ENCODE measurements at regions not wholly inside any gene's neighbourhood (a gene's known extent, or its start where the extent isn't known, plus 50 kb on each side); places are given as distances from the start of the nearest gene placed in this dataset.

- Histone ChIP-seq H2BK15ac (ENCODE audit: low read depth, poor library complexity, severe bottlenecking) (no peak overlapping the region), H3K23ac (ENCODE audit: low read length in 2 of 2) (no peak overlapping the region), H3K4me1 (ENCODE audit: control insufficient read depth, insufficient read depth, low read depth, low read length) (no peaks in the 10 kb centered on the region), H3K4me3 (ENCODE audit: insufficient read depth in 1 of 2, low read depth in 1 of 2, low read length in 2 of 2) (no peak overlapping the region), H2AK5ac (ENCODE audit: low read length, severe bottlenecking) (no peak overlapping the region), H3K27ac (ENCODE audit: low read length, poor library complexity, severe bottlenecking) (no peak overlapping the region), H3K14ac (ENCODE audit: low read length in 2 of 2) (no peak overlapping the region), H3K9me3 (ENCODE audit: control insufficient read depth, low read length) (no peaks in the 10 kb centered on the region), H3K36me3 (ENCODE audit: control insufficient read depth in 1 of 2, insufficient read depth in 2 of 2, low read depth in 1 of 2, low read length in 2 of 2) (no peaks in the 10 kb centered on the region), H4K8ac (ENCODE audit: low read length) (no peak overlapping the region), H3K79me1 (replicated peaks; ENCODE audit: low read length, poor library complexity, severe bottlenecking) (no peaks in the 10 kb centered on the region), H2AFZ (ENCODE audit: low read depth, low read length) (no peak overlapping the region), H3K4ac (ENCODE audit: low read depth in 1 of 2, low read length in 2 of 2) (no peak overlapping the region), H3K9ac (ENCODE audit: low read length) (no peak overlapping the region), H3K18ac (ENCODE audit: low read depth in 1 of 2, low read length in 2 of 2) (no peak overlapping the region), H2BK120ac (ENCODE audit: low read depth, low read length) (no peak overlapping the region), H4K91ac (ENCODE audit: low read length) (no peak overlapping the region), H2BK5ac (ENCODE audit: low read depth, low read length, poor library complexity, severe bottlenecking) (no peak overlapping the region), H2BK12ac (ENCODE audit: low read length in 2 of 2) (no peak overlapping the region), H3K27me3 (ENCODE audit: control insufficient read depth in 1 of 2, insufficient read depth in 1 of 2, low read length in 2 of 2) (peaks cover 0 to 7% of the 10 kb centered on the region in 2 experiments), H3K4me2 (ENCODE audit: low read length, poor library complexity, severe bottlenecking) (no peak overlapping the region)
- DNase-seq, result no peak
- WGBS, result 81% methylated on average over 3 of the region's 4 CpGs
Measured at GRCh38 chr10:6996431-6996830, 414.4 kb downstream of the SFMBT2 start.

GRCh38 chr10:6995831-6996230 is 415.0 kb downstream of the SFMBT2 start:
- WGBS, result 57% methylated on average over 2 of the region's 4 CpGs
- Histone ChIP-seq H3K4me3 (ENCODE audit: insufficient read depth in 1 of 2, low read depth in 1 of 2, low read length in 2 of 2) (no peak overlapping the region), H2AFZ (ENCODE audit: low read depth, low read length) (no peak overlapping the region), H4K8ac (ENCODE audit: low read length) (no peak overlapping the region), H3K27me3 (ENCODE audit: control insufficient read depth in 1 of 2, insufficient read depth in 1 of 2, low read length in 2 of 2) (peaks cover 0 to 7% of the 10 kb centered on the region in 2 experiments), H3K18ac (ENCODE audit: low read depth in 1 of 2, low read length in 2 of 2) (no peak overlapping the region), H3K9me3 (ENCODE audit: control insufficient read depth, low read length) (no peaks in the 10 kb centered on the region), H3K27ac (ENCODE audit: low read length, poor library complexity, severe bottlenecking) (no peak overlapping the region), H3K23ac (ENCODE audit: low read length in 2 of 2) (no peak overlapping the region), H3K79me1 (replicated peaks; ENCODE audit: low read length, poor library complexity, severe bottlenecking) (no peaks in the 10 kb centered on the region), H3K36me3 (ENCODE audit: control insufficient read depth in 1 of 2, insufficient read depth in 2 of 2, low read depth in 1 of 2, low read length in 2 of 2) (no peaks in the 10 kb centered on the region), H2AK5ac (ENCODE audit: low read length, severe bottlenecking) (no peak overlapping the region), H3K9ac (ENCODE audit: low read length) (no peak overlapping the region), H3K4ac (ENCODE audit: low read depth in 1 of 2, low read length in 2 of 2) (no peak overlapping the region), H2BK15ac (ENCODE audit: low read depth, poor library complexity, severe bottlenecking) (no peak overlapping the region), H3K4me2 (ENCODE audit: low read length, poor library complexity, severe bottlenecking) (no peak overlapping the region), H2BK120ac (ENCODE audit: low read depth, low read length) (no peak overlapping the region), H3K14ac (ENCODE audit: low read length in 2 of 2) (no peak overlapping the region), H2BK5ac (ENCODE audit: low read depth, low read length, poor library complexity, severe bottlenecking) (no peak overlapping the region), H2BK12ac (ENCODE audit: low read length in 2 of 2) (no peak overlapping the region), H3K4me1 (ENCODE audit: control insufficient read depth, insufficient read depth, low read depth, low read length) (no peaks in the 10 kb centered on the region), H4K91ac (ENCODE audit: low read length) (no peak overlapping the region)
- DNase-seq, result no peak

GRCh38 chr10:6995341-6995740 is 415.3 kb upstream of the PRKCQ start:
- Histone ChIP-seq H2BK120ac (ENCODE audit: low read depth, low read length) (no peak overlapping the region), H3K9ac (ENCODE audit: low read length) (no peak overlapping the region), H4K8ac (ENCODE audit: low read length) (no peak overlapping the region), H2AFZ (ENCODE audit: low read depth, low read length) (no peak overlapping the region), H3K23ac (ENCODE audit: low read length in 2 of 2) (no peak overlapping the region), H2BK5ac (ENCODE audit: low read depth, low read length, poor library complexity, severe bottlenecking) (no peak overlapping the region), H3K79me1 (replicated peaks; ENCODE audit: low read length, poor library complexity, severe bottlenecking) (no peaks in the 10 kb centered on the region), H2BK12ac (ENCODE audit: low read length in 2 of 2) (no peak overlapping the region), H2BK15ac (ENCODE audit: low read depth, poor library complexity, severe bottlenecking) (no peak overlapping the region), H3K4me3 (ENCODE audit: insufficient read depth in 1 of 2, low read depth in 1 of 2, low read length in 2 of 2) (no peak overlapping the region), H4K91ac (ENCODE audit: low read length) (no peak overlapping the region), H3K9me3 (ENCODE audit: control insufficient read depth, low read length) (no peaks in the 10 kb centered on the region), H3K14ac (ENCODE audit: low read length in 2 of 2) (no peak overlapping the region), H3K36me3 (ENCODE audit: control insufficient read depth in 1 of 2, insufficient read depth in 2 of 2, low read depth in 1 of 2, low read length in 2 of 2) (no peaks in the 10 kb centered on the region), H3K4me2 (ENCODE audit: low read length, poor library complexity, severe bottlenecking) (no peak overlapping the region), H3K27ac (ENCODE audit: low read length, poor library complexity, severe bottlenecking) (no peak overlapping the region), H3K4me1 (ENCODE audit: control insufficient read depth, insufficient read depth, low read depth, low read length) (no peaks in the 10 kb centered on the region), H3K27me3 (ENCODE audit: control insufficient read depth in 1 of 2, insufficient read depth in 1 of 2, low read length in 2 of 2) (peaks cover 0 to 7% of the 10 kb centered on the region in 2 experiments), H3K18ac (ENCODE audit: low read depth in 1 of 2, low read length in 2 of 2) (no peak overlapping the region), H2AK5ac (ENCODE audit: low read length, severe bottlenecking) (no peak overlapping the region), H3K4ac (ENCODE audit: low read depth in 1 of 2, low read length in 2 of 2) (no peak overlapping the region)
- WGBS, result 92% methylated on average over 1 of the region's 3 CpGs
- DNase-seq, result no peak

- no peak overlapping the region for H3K4ac ChIP-seq (ENCODE audit: low read depth in 1 of 2, low read length in 2 of 2)
Measured at GRCh38 chr10:6990891-6991290, 410.8 kb upstream of the PRKCQ start.

More at GRCh38 chr10:6990891-6991290, 410.8 kb upstream of the PRKCQ start:
- no peak overlapping the region for H2BK15ac ChIP-seq (ENCODE audit: low read depth, poor library complexity, severe bottlenecking)
- no peaks in the 10 kb centered on the region for H3K27me3 ChIP-seq (ENCODE audit: control insufficient read depth in 1 of 2, insufficient read depth in 1 of 2, low read length in 2 of 2)
- no peak overlapping the region for H3K18ac ChIP-seq (ENCODE audit: low read depth in 1 of 2, low read length in 2 of 2)
- H3K4me1 ChIP-seq (ENCODE audit: control insufficient read depth, insufficient read depth, low read depth, low read length), result no peaks in the 10 kb centered on the region
- H2BK12ac ChIP-seq (ENCODE audit: low read length in 2 of 2), result no peak overlapping the region
- no peak overlapping the region for H3K23ac ChIP-seq (ENCODE audit: low read length in 2 of 2)
- H4K8ac ChIP-seq (ENCODE audit: low read length), result no peak overlapping the region
- H3K9me3 ChIP-seq (ENCODE audit: control insufficient read depth, low read length), result no peaks in the 10 kb centered on the region
- H2BK5ac ChIP-seq (ENCODE audit: low read depth, low read length, poor library complexity, severe bottlenecking), result no peak overlapping the region
- DNase-seq, result no peak
- no peaks in the 10 kb centered on the region for H3K36me3 ChIP-seq (ENCODE audit: control insufficient read depth in 1 of 2, insufficient read depth in 2 of 2, low read depth in 1 of 2, low read length in 2 of 2)
- H3K27ac ChIP-seq (ENCODE audit: low read length, poor library complexity, severe bottlenecking), result no peak overlapping the region
- H2AK5ac ChIP-seq (ENCODE audit: low read length, severe bottlenecking), result no peak overlapping the region
- H2BK120ac ChIP-seq (ENCODE audit: low read depth, low read length), result no peak overlapping the region
- no peak overlapping the region for H3K4me3 ChIP-seq (ENCODE audit: insufficient read depth in 1 of 2, low read depth in 1 of 2, low read length in 2 of 2)
- H4K91ac ChIP-seq (ENCODE audit: low read length), result no peak overlapping the region
- no peak overlapping the region for H3K14ac ChIP-seq (ENCODE audit: low read length in 2 of 2)
- H3K4me2 ChIP-seq (ENCODE audit: low read length, poor library complexity, severe bottlenecking), result no peak overlapping the region
- no peak overlapping the region for H2AFZ ChIP-seq (ENCODE audit: low read depth, low read length)
- H3K79me1 ChIP-seq (replicated peaks; ENCODE audit: low read length, poor library complexity, severe bottlenecking), result no peaks in the 10 kb centered on the region
- H3K9ac ChIP-seq (ENCODE audit: low read length), result no peak overlapping the region

Data from mesenchymal stem cell (in vitro differentiated cells and primary cell).